ENCODE measurements at regions not wholly inside any gene's neighbourhood (a gene's known extent, or its start where the extent isn't known, plus 50 kb on each side); places are given as distances from the start of the nearest gene placed in this dataset.

DNA sequence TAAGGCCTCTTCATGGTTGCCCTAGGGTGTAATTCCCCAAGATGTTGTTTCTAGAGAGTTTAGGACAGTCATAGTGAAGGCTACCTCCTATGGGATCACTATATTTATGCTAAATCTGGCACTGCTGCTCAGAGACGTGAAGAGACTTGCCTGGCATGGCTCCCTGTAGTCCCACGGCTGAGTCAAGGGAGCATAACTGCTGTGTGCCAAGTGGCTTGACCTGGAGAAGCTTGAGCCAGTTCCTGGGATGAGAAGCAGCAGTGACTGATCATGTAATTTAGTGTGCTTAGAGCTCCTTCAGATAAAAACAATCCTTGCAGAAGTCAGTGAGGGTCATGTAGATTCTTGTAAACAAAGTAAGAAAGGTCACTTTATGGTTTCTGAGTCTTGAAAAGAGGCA is 68.9 kb upstream of the TSPAN2 start:
- TF ChIP-seq, protein P1, sequence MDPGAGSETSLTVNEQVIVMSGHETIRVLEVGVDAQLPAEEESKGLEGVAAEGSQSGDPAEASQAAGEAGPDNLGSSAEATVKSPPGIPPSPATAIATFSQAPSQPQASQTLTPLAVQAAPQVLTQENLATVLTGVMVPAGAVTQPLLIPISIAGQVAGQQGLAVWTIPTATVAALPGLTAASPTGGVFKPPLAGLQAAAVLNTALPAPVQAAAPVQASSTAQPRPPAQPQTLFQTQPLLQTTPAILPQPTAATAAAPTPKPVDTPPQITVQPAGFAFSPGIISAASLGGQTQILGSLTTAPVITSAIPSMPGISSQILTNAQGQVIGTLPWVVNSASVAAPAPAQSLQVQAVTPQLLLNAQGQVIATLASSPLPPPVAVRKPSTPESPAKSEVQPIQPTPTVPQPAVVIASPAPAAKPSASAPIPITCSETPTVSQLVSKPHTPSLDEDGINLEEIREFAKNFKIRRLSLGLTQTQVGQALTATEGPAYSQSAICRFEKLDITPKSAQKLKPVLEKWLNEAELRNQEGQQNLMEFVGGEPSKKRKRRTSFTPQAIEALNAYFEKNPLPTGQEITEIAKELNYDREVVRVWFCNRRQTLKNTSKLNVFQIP (CRISPR knock-in tag; IDR thresholded peaks at IDR 0.05; ENCODE audit: borderline replicate concordance, low read depth) = no peak
- TF ChIP-seq PPARA (CRISPR knock-in tag; IDR thresholded peaks at IDR 0.05; ENCODE audit: borderline replicate concordance) (no peak), ZNF70 (CRISPR knock-in tag; IDR thresholded peaks at IDR 0.05) (no peak), GLIS3 (CRISPR knock-in tag; IDR thresholded peaks at IDR 0.05) (no peak), TOX (CRISPR knock-in tag; IDR thresholded peaks at IDR 0.05; ENCODE audit: borderline replicate concordance) (no peak), BACH2 (CRISPR knock-in tag; IDR thresholded peaks at IDR 0.05; ENCODE audit: borderline replicate concordance) (no peak), OSR1 (CRISPR knock-in tag; IDR thresholded peaks at IDR 0.05) (no peak), ZFP3 (CRISPR knock-in tag; IDR thresholded peaks at IDR 0.05) (no peak), ZNF8 (CRISPR knock-in tag; IDR thresholded peaks at IDR 0.05) (no peak)
- TF ChIP-seq, protein P2, sequence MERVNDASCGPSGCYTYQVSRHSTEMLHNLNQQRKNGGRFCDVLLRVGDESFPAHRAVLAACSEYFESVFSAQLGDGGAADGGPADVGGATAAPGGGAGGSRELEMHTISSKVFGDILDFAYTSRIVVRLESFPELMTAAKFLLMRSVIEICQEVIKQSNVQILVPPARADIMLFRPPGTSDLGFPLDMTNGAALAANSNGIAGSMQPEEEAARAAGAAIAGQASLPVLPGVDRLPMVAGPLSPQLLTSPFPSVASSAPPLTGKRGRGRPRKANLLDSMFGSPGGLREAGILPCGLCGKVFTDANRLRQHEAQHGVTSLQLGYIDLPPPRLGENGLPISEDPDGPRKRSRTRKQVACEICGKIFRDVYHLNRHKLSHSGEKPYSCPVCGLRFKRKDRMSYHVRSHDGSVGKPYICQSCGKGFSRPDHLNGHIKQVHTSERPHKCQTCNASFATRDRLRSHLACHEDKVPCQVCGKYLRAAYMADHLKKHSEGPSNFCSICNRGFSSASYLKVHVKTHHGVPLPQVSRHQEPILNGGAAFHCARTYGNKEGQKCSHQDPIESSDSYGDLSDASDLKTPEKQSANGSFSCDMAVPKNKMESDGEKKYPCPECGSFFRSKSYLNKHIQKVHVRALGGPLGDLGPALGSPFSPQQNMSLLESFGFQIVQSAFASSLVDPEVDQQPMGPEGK (CRISPR knock-in tag; IDR thresholded peaks at IDR 0.05; ENCODE audit: borderline replicate concordance) = no peak
- TF ChIP-seq, protein P3, sequence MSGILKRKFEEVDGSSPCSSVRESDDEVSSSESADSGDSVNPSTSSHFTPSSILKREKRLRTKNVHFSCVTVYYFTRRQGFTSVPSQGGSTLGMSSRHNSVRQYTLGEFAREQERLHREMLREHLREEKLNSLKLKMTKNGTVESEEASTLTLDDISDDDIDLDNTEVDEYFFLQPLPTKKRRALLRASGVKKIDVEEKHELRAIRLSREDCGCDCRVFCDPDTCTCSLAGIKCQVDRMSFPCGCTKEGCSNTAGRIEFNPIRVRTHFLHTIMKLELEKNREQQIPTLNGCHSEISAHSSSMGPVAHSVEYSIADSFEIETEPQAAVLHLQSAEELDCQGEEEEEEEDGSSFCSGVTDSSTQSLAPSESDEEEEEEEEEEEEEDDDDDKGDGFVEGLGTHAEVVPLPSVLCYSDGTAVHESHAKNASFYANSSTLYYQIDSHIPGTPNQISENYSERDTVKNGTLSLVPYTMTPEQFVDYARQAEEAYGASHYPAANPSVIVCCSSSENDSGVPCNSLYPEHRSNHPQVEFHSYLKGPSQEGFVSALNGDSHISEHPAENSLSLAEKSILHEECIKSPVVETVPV (CRISPR knock-in tag; IDR thresholded peaks at IDR 0.05) = no peak
- TF ChIP-seq, protein P4, sequence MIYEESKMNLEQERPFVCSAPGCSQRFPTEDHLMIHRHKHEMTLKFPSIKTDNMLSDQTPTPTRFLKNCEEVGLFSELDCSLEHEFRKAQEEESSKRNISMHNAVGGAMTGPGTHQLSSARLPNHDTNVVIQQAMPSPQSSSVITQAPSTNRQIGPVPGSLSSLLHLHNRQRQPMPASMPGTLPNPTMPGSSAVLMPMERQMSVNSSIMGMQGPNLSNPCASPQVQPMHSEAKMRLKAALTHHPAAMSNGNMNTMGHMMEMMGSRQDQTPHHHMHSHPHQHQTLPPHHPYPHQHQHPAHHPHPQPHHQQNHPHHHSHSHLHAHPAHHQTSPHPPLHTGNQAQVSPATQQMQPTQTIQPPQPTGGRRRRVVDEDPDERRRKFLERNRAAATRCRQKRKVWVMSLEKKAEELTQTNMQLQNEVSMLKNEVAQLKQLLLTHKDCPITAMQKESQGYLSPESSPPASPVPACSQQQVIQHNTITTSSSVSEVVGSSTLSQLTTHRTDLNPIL (CRISPR knock-in tag; IDR thresholded peaks at IDR 0.05; ENCODE audit: low read depth) = no peak

Data from SK-N-SH treated with all-trans-retinoic acid at 6 μM for 48 hours (cell line).